Peyer's patch (tissue), 4 donors: ENCODE measurements at regions not wholly inside any gene's neighbourhood (a gene's known extent, or its start where the extent isn't known, plus 50 kb on each side); places are given as distances from the start of the nearest gene placed in this dataset.

Source experiments
- CTCF ChIP-seq, 6 experiments: fragments of 450-650 bp in 4 of 6; fragments of 200-600 bp in 2 of 6; sonication (generic) in 1 of 6; IDR thresholded peaks; one replicate each; pipeline ENCODE4 v1.5.1; 2017 to 2019; ENCODE audit warnings: antibody characterized with exemption in 6 of 6, mild to moderate bottlenecking in 3 of 6, moderate library complexity in 1 of 6
- POLR2A ChIP-seq, 2 donors: fragments of 450-650 bp; IDR thresholded peaks; one replicate each; pipeline ENCODE4 v1.5.1; 2017; ENCODE audit warnings: antibody characterized with exemption in 2 of 2, mild to moderate bottlenecking in 2 of 2, moderate library complexity in 2 of 2

GRCh38 chr14:27006570-27006969 lies 408.7 kb upstream of the NOVA1 start:
- TF ChIP-seq POLR2A (IDR thresholded peaks at IDR 0.05) (no peak), CTCF (IDR thresholded peaks at IDR 0.05) (no peak)
